B cell (primary cell): ENCODE measurements at regions not wholly inside any gene's neighbourhood (a gene's known extent, or its start where the extent isn't known, plus 50 kb on each side); places are given as distances from the start of the nearest gene placed in this dataset.

Source experiments
- ATAC-seq: fragments of 200-7000 bp; cut with Tn5 transposase; one replicate; pipeline ENCODE4 v1.10.0; 2021; ENCODE audit warnings: low read depth, mild to moderate bottlenecking, moderate number of reproducible peaks, moderate library complexity
- CTCF ChIA-PET: fragments of 350-600 bp; sonication (Branson Sonifier 250); formaldehyde crosslinking; loops from one replicate; lab custom pipeline; 2021; ENCODE audit warnings: antibody characterized with exemption, inconsistent platforms; lab: Charles Lee
- POLR2A ChIA-PET: fragments of 350-600 bp; sonication (Branson Sonifier 250); formaldehyde crosslinking; loops from one replicate; lab custom pipeline; 2021; ENCODE audit warnings: antibody characterized with exemption; lab: Charles Lee
- DNase-seq: peaks from one replicate; pipeline ENCODE4 v3.0.0; 2013
- H2AFZ ChIP-seq: 2 replicates; pipeline ENCODE4 v1.6.1; 2012; ENCODE audit warnings: mild to moderate bottlenecking, low read depth, low read length; ENCODE audit not compliant: insufficient read depth, poor library complexity, severe bottlenecking
- H3K27ac ChIP-seq, 2 donors: 1 replicate in 1 of 2; 2 replicates in 1 of 2; pipeline ENCODE4 v1.5.1; 2012 to 2013; ENCODE audit warnings: low read length in 2 of 2, mild to moderate bottlenecking in 2 of 2, moderate library complexity in 1 of 2
- H3K27me3 ChIP-seq, 4 experiments: fragments of 200-600 bp in 1 of 4; sonication (generic) in 1 of 4; replicated peaks in 1 of 4; 1 replicate in 2 of 4; 2 replicates in 2 of 4; pipeline versions ENCODE4 v1.6.1 to v1.7.0; 2013 to 2016; ENCODE audit warnings: low read length in 3 of 4, mild to moderate bottlenecking in 2 of 4, mixed read lengths in 1 of 4, moderate library complexity in 1 of 4; ENCODE audit not compliant: insufficient read depth in 4 of 4, control insufficient read depth in 3 of 4; ENCODE audit errors: control extremely low read depth in 1 of 4
- H3K36me3 ChIP-seq, 2 experiments: replicated peaks in 1 of 2; 1 replicate in 1 of 2; 2 replicates in 1 of 2; pipeline versions ENCODE4 v1.6.1 to v1.7.1; 2013; ENCODE audit warnings: low read length in 1 of 2; ENCODE audit not compliant: insufficient read depth in 2 of 2, control insufficient read depth in 1 of 2; ENCODE audit errors: control extremely low read depth in 1 of 2, extremely low read depth in 1 of 2
- H3K4me1 ChIP-seq, 2 donors: fragments of 200-600 bp in 1 of 2; sonication (generic) in 1 of 2; 1 replicate in 1 of 2; 2 replicates in 1 of 2; pipeline versions ENCODE4 v1.5.1 to v1.6.1; 2013 to 2017; ENCODE audit warnings: low read length in 2 of 2; ENCODE audit not compliant: control insufficient read depth in 2 of 2, insufficient read depth in 2 of 2
- H3K4me2 ChIP-seq: replicated peaks from 2 replicates; pipeline ENCODE3; 2012; ENCODE audit warnings: mild to moderate bottlenecking, low read depth, low read length; ENCODE audit not compliant: poor library complexity, severe bottlenecking
- H3K4me3 ChIP-seq, 5 experiments: fragments of 200-600 bp in 1 of 5; sonication (generic) in 1 of 5; 1 replicate in 3 of 5; 2 replicates in 2 of 5; pipeline versions ENCODE4 v1.5.1 to v1.7.0; 2011 to 2016; ENCODE audit warnings: low read length in 4 of 5, mild to moderate bottlenecking in 4 of 5, low read depth in 2 of 5, control low read depth in 1 of 5, moderate library complexity in 1 of 5; ENCODE audit not compliant: insufficient read depth in 1 of 5; ENCODE audit errors: control extremely low read depth in 1 of 5, extremely low read depth in 1 of 5
- H3K79me2 ChIP-seq: fragments of 200-600 bp; sonication (generic); one replicate; pipeline ENCODE4 v1.6.0; 2016; ENCODE audit warnings: low read length; ENCODE audit not compliant: control insufficient read depth, insufficient read depth
- H3K9ac ChIP-seq: fragments of 200-600 bp; sonication (generic); 2 replicates; pipeline ENCODE4 v1.6.1; 2017; ENCODE audit warnings: mild to moderate bottlenecking, low read length, moderate library complexity
- H3K9me3 ChIP-seq, 3 donors: one replicate each; pipeline versions ENCODE4 v1.6.1 to v1.7.1; 2013; ENCODE audit warnings: low read length in 2 of 3; ENCODE audit not compliant: control insufficient read depth in 2 of 3, insufficient read depth in 1 of 3; ENCODE audit errors: control extremely low read depth in 1 of 3
- H4K20me1 ChIP-seq: 2 replicates; pipeline ENCODE4 v1.6.0; 2012; ENCODE audit warnings: mild to moderate bottlenecking, low read length; ENCODE audit not compliant: insufficient read depth, control insufficient read depth, poor library complexity, severe bottlenecking
- H3K27ac Mint-ChIP-seq: one replicate; pipeline ENCODE4 v1.8.0; 2021; ENCODE audit warnings: mixed read lengths
- H3K27me3 Mint-ChIP-seq: one replicate; pipeline ENCODE4 v1.8.0; 2021; ENCODE audit warnings: mixed read lengths
- H3K4me1 Mint-ChIP-seq: one replicate; pipeline ENCODE4 v1.8.0; 2021; ENCODE audit warnings: mixed read lengths
- H3K4me3 Mint-ChIP-seq: one replicate; pipeline ENCODE4 v1.8.0; 2021; ENCODE audit warnings: mixed read lengths
- H3K9me3 Mint-ChIP-seq: one replicate; pipeline ENCODE4 v1.8.0; 2022; ENCODE audit warnings: mixed read lengths; ENCODE audit not compliant: insufficient read depth
- EZH2 ChIP-seq: IDR thresholded peaks from 2 replicates; pipeline ENCODE4 v1.6.1; 2012; ENCODE audit warnings: borderline replicate concordance, low read depth, mild to moderate bottlenecking, moderate library complexity, low read length; ENCODE audit not compliant: insufficient read depth, poor library complexity, severe bottlenecking
- WGBS: methylation state at CpG from one replicate; pipeline ENCODE4 v1.1.5; 2013; ENCODE audit warnings: missing lambda C conversion rate; ENCODE audit not compliant: insufficient coverage; 5-methylcytosine and 5-hydroxymethylcytosine counted together
- intact Hi-C: fragments of 100-400 bp; cut with micrococcal nuclease; formaldehyde crosslinking; loops from one replicate; pipeline ENCODE4 v1.10.0; 2022
- TF ChIP-seq, protein P1 (sequence below): fragments of 200-600 bp; IDR thresholded peaks from one replicate; pipeline ENCODE4 v1.8.0; 2022; ENCODE audit warnings: antibody characterized with exemption, mild to moderate bottlenecking

DNA sequence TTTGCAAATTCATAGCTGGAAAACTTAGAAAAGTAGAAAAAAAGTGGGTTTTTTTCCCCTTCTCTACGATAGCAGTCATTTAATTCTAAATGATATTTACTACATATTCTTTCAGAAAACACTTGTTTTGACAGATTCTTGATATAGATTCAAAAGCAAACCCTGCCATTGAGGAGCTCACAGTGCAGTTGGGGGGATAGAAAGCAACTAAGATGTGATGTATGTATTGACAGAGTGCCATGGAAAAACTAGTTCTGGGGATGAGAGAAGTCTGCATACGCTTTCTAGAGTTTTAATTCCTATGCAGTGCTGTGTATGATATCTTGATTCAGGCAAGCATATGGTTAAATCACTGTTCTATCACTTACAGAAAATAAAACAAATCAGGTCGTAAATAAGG lies 436.6 kb upstream of the GHITM start:
- TF ChIP-seq, protein P1, sequence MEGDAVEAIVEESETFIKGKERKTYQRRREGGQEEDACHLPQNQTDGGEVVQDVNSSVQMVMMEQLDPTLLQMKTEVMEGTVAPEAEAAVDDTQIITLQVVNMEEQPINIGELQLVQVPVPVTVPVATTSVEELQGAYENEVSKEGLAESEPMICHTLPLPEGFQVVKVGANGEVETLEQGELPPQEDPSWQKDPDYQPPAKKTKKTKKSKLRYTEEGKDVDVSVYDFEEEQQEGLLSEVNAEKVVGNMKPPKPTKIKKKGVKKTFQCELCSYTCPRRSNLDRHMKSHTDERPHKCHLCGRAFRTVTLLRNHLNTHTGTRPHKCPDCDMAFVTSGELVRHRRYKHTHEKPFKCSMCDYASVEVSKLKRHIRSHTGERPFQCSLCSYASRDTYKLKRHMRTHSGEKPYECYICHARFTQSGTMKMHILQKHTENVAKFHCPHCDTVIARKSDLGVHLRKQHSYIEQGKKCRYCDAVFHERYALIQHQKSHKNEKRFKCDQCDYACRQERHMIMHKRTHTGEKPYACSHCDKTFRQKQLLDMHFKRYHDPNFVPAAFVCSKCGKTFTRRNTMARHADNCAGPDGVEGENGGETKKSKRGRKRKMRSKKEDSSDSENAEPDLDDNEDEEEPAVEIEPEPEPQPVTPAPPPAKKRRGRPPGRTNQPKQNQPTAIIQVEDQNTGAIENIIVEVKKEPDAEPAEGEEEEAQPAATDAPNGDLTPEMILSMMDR: no peak
- no peak for TF ChIP-seq EZH2
- Histone ChIP-seq H3K79me2 (no peaks in the 10 kb centered on the region), H3K4me1 (no peaks in the 10 kb centered on the region), H3K36me3 (no peaks in the 10 kb centered on the region), H3K4me3 (no peak overlapping the region), H3K27ac (no peak overlapping the region), H2AFZ (no peak overlapping the region), H3K9me3 (no peaks in the 10 kb centered on the region), H3K27me3 (no peaks in the 10 kb centered on the region), H3K9ac (no peak overlapping the region), H3K4me2 (no peak overlapping the region), H4K20me1 (no peaks in the 10 kb centered on the region)
- whole genome bisulfite sequencing: no CpG with 5 or more reads among the region's 3 CpGs
- Mint-ChIP-seq H3K4me1 (no peaks in the 10 kb centered on the region), H3K27ac (no peak overlapping the region), H3K4me3 (no peak overlapping the region), H3K9me3 (no peaks in the 10 kb centered on the region), H3K27me3 (no peaks in the 10 kb centered on the region)
- POLR2A ChIA-PET: no interaction called here
- DNase-seq: no peak
- no peak for ATAC-seq
- intact Hi-C loops: no loop called here
- CTCF ChIA-PET: no interaction called here

DNA sequence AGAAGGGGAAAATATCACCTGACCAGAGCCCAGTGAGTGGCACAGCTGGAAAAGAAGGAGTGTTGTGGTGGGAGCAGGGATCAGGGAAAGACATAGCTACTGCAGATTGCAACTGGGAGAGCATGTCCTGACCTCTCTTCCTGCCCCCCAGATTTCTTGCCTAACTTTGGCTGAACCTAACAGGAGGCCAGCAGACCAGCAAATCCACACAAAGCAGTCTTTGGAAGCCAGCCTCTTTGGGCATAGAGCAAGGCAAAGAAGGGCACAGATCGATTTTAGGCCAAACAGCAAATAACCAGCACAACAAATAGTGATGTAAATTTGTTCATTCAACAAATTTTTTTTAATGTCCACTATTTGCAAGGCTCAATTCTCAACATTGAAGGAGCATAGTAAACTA lies 433.2 kb upstream of the GHITM start:
- POLR2A ChIA-PET: no interaction called here

More for the DNA sequence above, 433.2 kb upstream of the GHITM start:
- no peaks in the 10 kb centered on the region for H3K4me1 Mint-ChIP-seq
- H3K27ac ChIP-seq: no peak overlapping the region
- ATAC-seq (no peak), DNase-seq (no peak)
- no peak overlapping the region for H3K9ac ChIP-seq
- intact Hi-C loops: no loop called here
- no peak overlapping the region for H3K4me3 ChIP-seq
- no CpG with 5 or more reads among the region's 1 CpG for WGBS
- H3K4me1 ChIP-seq: no peaks in the 10 kb centered on the region
- H3K27me3 Mint-ChIP-seq: no peaks in the 10 kb centered on the region
- H3K9me3 Mint-ChIP-seq: no peaks in the 10 kb centered on the region
- TF ChIP-seq, protein P1: no peak
- TF ChIP-seq EZH2: no peak
- no peaks in the 10 kb centered on the region for H3K36me3 ChIP-seq
- no peaks in the 10 kb centered on the region for H4K20me1 ChIP-seq
- CTCF ChIA-PET: no interaction called here
- H3K4me2 ChIP-seq: no peak overlapping the region
- no peak overlapping the region for H3K4me3 Mint-ChIP-seq
- no peak overlapping the region for H3K27ac Mint-ChIP-seq
- no peaks in the 10 kb centered on the region for H3K27me3 ChIP-seq
- no peak overlapping the region for H2AFZ ChIP-seq
- H3K9me3 ChIP-seq: no peaks in the 10 kb centered on the region
- no peaks in the 10 kb centered on the region for H3K79me2 ChIP-seq
